22Rv1 (cell line): ENCODE measurements at regions not wholly inside any gene's neighbourhood (a gene's known extent, or its start where the extent isn't known, plus 50 kb on each side); places are given as distances from the start of the nearest gene placed in this dataset.
"Not testable (repeated sequence)": the region's sequence is repeated elsewhere in the genome, so short reads cannot be mapped to it uniquely, and the experiment has no call there.

Experiments used
- H3K27ac ChIP-seq: fragments of 450-650 bp; 2 replicates; pipeline ENCODE4 v1.5.1; 2017
- CTCF ChIP-seq: fragments of 450-650 bp; IDR thresholded peaks from 2 replicates; pipeline ENCODE4 v1.5.1; 2017; ENCODE audit warnings: mild to moderate bottlenecking
- ZFX ChIP-seq: fragments of 450-650 bp; IDR thresholded peaks from 2 replicates; pipeline ENCODE4 v1.6.1; 2017; ENCODE audit warnings: antibody characterized with exemption, borderline replicate concordance

- TF ChIP-seq ZFX (no peak), CTCF (no peak)
- no peak overlapping the region for H3K27ac ChIP-seq
Observed at GRCh38 chr1:185654199-185654951, 79.8 kb upstream of the HMCN1 start.

DNA sequence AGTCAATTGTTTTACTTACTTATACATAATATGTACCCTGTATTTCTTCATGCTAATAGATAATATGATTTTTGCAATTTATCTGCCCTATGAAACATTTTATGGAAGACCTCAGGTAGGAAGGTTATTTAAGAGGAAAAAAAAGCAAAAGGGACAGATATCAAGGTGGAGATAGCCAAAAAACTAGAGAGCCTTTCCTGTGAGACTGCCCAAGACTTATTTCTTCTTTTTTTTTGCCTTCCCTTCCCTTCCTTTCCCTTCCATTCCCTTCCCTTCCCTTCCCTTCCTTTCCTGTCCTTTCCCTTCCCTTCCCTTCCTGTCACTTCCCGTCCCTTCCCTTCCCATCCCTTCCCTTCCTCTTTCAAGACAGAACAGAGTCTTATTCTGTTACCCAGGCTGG, 80.6 kb upstream of the HMCN1 start:
- TF ChIP-seq ZFX (no peak), CTCF (no peak)
- no peak overlapping the region for H3K27ac ChIP-seq

- TF ChIP-seq CTCF: peak; percentile 53
- no peak for TF ChIP-seq ZFX
- no peak overlapping the region for H3K27ac ChIP-seq
Observed at GRCh38 chr1:185652348-185652747, 81.8 kb upstream of the HMCN1 start.

- peak overlapping the region; percentile 41 for H3K27ac ChIP-seq
- TF ChIP-seq ZFX (no peak), CTCF (no peak)
Observed at GRCh38 chr1:185650602-185651230, 83.5 kb upstream of the HMCN1 start.

DNA sequence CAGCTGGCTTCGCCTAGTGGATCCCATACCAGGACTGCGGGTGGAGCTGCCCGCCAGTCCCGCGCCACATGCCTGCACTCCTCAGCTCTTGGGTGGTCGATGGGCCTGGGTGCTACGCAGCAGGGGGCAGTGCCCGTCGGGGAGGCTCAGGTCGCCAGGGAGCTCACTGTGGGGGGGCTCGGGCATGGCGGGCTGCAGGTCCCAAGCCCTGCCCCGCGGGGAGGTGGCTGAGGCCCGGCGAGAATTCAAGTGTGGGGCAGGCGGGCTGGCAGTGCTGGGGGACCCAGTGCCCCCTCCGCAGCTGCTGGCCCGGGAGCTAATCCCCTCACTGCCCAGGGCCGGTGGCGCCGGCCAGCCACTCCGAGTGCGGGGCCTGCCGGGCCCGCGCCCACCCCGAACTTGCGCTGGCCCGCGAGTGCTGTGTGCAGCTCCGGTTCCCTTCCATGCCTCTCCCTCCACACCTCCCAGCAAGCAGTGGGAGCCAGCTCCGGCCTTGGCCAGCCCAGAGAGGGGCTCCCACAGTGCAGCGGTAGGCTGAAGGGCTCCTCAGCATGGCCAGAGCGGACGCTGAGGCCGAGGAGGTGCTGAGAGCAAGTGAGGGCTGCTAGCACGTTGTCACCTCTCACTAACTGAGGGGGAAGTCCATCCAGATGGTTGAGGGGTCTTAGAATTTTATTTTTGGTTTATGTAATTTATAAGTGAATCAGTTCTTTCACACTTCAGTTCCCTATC, 85.2 kb upstream of the HMCN1 start:
- TF ChIP-seq ZFX (no peak), CTCF (no peak)
- H3K27ac ChIP-seq: no peak overlapping the region

GRCh38 chr1:185647597-185648267, 86.5 kb upstream of the HMCN1 start:
- H3K27ac ChIP-seq: not testable (repeated sequence)

GRCh38 chr1:185646202-185646683, 87.9 kb upstream of the HMCN1 start:
- no peak for TF ChIP-seq CTCF
- peak overlapping the region; percentile 22 for H3K27ac ChIP-seq
